AG04450 (cell line): ENCODE measurements at regions not wholly inside any gene's neighbourhood (a gene's known extent, or its start where the extent isn't known, plus 50 kb on each side); places are given as distances from the start of the nearest gene placed in this dataset.

ENCODE experiments used
- CTCF ChIA-PET: fragments of 300-600, 350-600 bp; formaldehyde crosslinking; extraction: SDS; loops from one replicate; lab custom pipeline; 2022; ENCODE audit warnings: antibody characterized with exemption, inconsistent platforms; lab: Charles Lee
- POLR2A ChIA-PET: fragments of 350-600 bp; formaldehyde crosslinking; extraction: SDS; loops from one replicate; lab custom pipeline; 2021; ENCODE audit warnings: antibody characterized with exemption, inconsistent platforms; lab: Yijun Ruan, JAX
- DNase-seq: peaks from one replicate; pipeline ENCODE4 v3.0.0-alpha.2; 2011; ENCODE audit warnings: low read depth, low spot score
- H3K27ac ChIP-seq: one replicate; pipeline ENCODE4 v1.5.1; 2012; ENCODE audit warnings: low read depth, low read length, control low read depth
- H3K27me3 ChIP-seq: one replicate; pipeline ENCODE4 v1.6.0; 2012; ENCODE audit warnings: low read length; ENCODE audit not compliant: control insufficient read depth, insufficient read depth
- H3K4me3 ChIP-seq: 2 replicates; pipeline ENCODE4 v1.5.1; 2011; ENCODE audit warnings: mild to moderate bottlenecking, low read depth, low read length, control low read depth
- H3K9me3 ChIP-seq: 2 replicates; pipeline ENCODE4 v1.5.1; 2012; ENCODE audit warnings: low read length; ENCODE audit not compliant: control insufficient read depth, insufficient read depth
- TF ChIP-seq, protein P1 (sequence below): IDR thresholded peaks from 2 replicates; pipeline ENCODE4 v1.5.1; 2011; ENCODE audit warnings: low read depth, low read length, control low read depth, inconsistent platforms

DNA sequence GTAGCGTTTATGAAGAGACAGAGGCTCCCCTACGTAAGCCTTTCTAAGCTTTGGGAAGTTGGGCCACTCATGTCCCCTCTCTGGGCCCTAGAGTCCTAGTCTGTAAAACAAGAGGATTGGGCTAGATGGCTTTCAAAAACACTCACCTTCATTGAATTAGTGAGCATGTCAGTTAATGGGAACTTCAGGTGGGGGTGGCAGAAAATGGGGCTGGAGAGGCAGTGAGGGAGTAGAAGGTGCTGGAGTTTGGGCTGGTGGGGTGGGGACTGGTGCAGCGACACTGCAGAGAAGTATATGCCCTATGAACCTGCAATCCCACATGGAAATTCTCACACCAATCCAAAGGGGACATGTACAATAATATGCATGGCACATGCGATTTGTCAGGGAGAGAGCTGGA, 182.7 kb downstream of the C1orf94 start:
- ChIA-PET POLR2A (no interaction called here), CTCF (no interaction called here)
- Histone ChIP-seq H3K27ac (no peak overlapping the region), H3K9me3 (no peaks in the 10 kb centered on the region), H3K4me3 (no peak overlapping the region), H3K27me3 (peaks cover 2% of the 10 kb centered on the region)
- DNase-seq, result no peak
- TF ChIP-seq, protein P1, sequence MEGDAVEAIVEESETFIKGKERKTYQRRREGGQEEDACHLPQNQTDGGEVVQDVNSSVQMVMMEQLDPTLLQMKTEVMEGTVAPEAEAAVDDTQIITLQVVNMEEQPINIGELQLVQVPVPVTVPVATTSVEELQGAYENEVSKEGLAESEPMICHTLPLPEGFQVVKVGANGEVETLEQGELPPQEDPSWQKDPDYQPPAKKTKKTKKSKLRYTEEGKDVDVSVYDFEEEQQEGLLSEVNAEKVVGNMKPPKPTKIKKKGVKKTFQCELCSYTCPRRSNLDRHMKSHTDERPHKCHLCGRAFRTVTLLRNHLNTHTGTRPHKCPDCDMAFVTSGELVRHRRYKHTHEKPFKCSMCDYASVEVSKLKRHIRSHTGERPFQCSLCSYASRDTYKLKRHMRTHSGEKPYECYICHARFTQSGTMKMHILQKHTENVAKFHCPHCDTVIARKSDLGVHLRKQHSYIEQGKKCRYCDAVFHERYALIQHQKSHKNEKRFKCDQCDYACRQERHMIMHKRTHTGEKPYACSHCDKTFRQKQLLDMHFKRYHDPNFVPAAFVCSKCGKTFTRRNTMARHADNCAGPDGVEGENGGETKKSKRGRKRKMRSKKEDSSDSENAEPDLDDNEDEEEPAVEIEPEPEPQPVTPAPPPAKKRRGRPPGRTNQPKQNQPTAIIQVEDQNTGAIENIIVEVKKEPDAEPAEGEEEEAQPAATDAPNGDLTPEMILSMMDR, result no peak

DNA sequence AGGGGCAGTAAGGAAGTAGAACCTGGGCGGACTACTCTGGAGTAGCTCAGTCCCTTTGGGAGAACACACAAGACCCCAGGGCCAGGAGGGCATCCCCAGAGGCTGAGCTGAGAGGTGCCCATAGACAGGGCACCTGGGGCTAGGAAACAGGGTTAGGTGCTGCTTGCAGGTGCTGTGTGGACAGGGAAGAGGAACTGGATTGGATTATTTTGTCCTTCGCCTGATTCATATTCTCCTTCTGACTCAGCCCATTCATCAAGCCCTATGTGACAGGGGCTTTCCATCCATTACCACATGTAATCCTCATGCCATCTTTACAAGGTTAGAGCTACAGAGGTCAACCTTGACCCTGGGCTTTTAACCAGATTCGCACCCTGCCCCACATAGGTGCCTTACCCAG, 183.9 kb downstream of the C1orf94 start:
- Histone ChIP-seq H3K4me3 (no peak overlapping the region), H3K27ac (no peak overlapping the region), H3K9me3 (no peaks in the 10 kb centered on the region), H3K27me3 (peaks cover 2% of the 10 kb centered on the region)
- DNase-seq, result no peak
- ChIA-PET POLR2A (no interaction called here), CTCF (no interaction called here)
- TF ChIP-seq, protein P1, result no peak

DNA sequence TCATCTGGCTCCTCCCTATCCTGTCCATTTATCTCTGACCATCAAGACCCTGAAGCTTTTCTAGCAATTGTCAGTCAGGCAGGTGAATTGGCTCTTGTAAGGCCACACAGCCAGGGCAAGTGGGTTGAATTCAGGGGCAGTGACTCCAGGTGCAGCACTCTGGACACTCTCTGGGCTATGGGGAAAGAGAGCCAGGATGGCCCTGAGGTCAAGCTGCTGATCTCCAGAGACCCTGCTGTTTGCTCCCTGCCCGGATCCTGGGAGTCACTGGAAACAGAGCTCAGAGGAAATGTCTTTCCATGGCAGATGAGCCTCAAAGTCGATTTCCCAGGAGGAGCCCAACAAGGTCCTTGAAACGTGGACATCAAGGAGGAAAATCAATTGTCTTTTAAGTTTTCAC, 184.4 kb downstream of the C1orf94 start:
- H3K9me3 ChIP-seq, result no peaks in the 10 kb centered on the region
- ChIA-PET POLR2A (no interaction called here), CTCF (no interaction called here)
- DNase-seq, result no peak
- TF ChIP-seq, protein P1, result no peak
- no peak overlapping the region for H3K4me3 ChIP-seq
- H3K27ac ChIP-seq, result no peak overlapping the region
- peaks cover 2% of the 10 kb centered on the region for H3K27me3 ChIP-seq

DNA sequence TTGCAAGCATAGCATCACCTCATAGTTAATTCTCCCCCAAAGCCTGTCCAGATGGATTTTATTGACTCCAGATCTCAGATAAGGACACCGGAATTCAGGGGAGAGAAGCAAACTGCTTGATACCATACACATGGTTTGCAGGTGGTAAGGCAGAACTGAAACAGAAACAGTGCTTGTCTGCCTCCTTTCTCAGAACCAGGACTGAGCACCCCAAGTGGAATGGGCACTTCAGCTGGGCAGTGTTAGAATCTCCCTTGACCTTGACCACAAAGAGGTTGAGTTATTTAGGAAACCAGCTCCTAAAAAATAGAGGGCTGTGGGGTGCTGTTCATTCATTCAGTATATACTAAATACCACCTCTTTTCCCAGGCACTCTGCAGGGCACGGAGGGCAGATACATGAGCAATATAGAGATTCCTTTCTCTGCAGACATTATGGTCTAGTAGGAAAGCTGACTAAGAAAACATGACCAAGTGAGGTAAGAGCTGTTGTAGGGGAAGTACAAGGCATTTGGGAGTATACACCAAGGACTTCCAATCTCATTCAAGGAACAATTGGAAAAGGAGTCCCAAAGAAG, 185.2 kb downstream of the C1orf94 start:
- TF ChIP-seq, protein P1, result no peak
- POLR2A ChIA-PET, result no interaction called here
- Histone ChIP-seq H3K4me3 (no peak overlapping the region), H3K9me3 (no peaks in the 10 kb centered on the region), H3K27me3 (peaks cover 2% of the 10 kb centered on the region), H3K27ac (no peak overlapping the region)
- DNase-seq, result no peak
- CTCF ChIA-PET, result no interaction called here

DNA sequence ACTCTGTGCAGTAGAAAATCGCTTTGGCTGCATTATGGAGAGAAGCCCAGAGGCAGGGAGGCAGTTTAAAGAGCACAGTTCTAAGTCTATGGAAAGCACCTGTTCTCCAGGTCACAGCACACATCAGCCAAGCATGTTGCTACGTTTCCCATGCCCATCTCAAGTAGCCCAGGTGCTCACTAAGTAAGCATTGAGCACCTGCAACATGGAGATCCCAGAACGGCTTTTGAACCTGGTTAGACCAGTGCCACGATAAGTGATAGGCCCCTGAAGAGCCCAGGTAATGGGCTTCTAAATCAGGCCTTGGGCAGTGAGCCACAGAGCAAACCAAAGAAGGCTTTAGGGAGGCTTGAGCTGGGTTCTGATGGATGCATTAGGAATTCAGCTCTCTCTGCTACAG, 186.2 kb downstream of the C1orf94 start:
- Histone ChIP-seq H3K27ac (no peak overlapping the region), H3K4me3 (no peak overlapping the region), H3K27me3 (peaks cover 2% of the 10 kb centered on the region), H3K9me3 (no peaks in the 10 kb centered on the region)
- ChIA-PET CTCF (no interaction called here), POLR2A (no interaction called here)
- no peak for DNase-seq
- TF ChIP-seq, protein P1, result no peak
